Keratinocyte (primary cell): ENCODE measurements at regions not wholly inside any gene's neighbourhood (a gene's known extent, or its start where the extent isn't known, plus 50 kb on each side); places are given as distances from the start of the nearest gene placed in this dataset.

Source experiments
- DNase-seq: peaks from one replicate; pipeline ENCODE4 v3.0.0-alpha.2; 2011; ENCODE audit warnings: low read depth, missing footprints, low spot score
- FAIRE-seq: peaks from 2 replicates; lab custom pipeline; 2011; peaks lifted over from hg19 to GRCh38; lab: Jason Lieb, UNC
- H2AFZ ChIP-seq: 2 replicates; pipeline ENCODE4 v1.6.0; 2012; ENCODE audit warnings: low read length, control low read depth, inconsistent platforms; ENCODE audit not compliant: control insufficient read depth
- H3K27ac ChIP-seq: 2 replicates; pipeline ENCODE4 v1.5.1; 2011; ENCODE audit warnings: low read length; ENCODE audit not compliant: control insufficient read depth, insufficient read depth
- H3K27me3 ChIP-seq: 3 replicates; pipeline ENCODE4 v1.6.0; 2011; ENCODE audit warnings: low read length; ENCODE audit not compliant: control insufficient read depth, insufficient read depth; ENCODE audit errors: extremely low read depth
- H3K36me3 ChIP-seq, 2 experiments: 2 replicates in 1 of 2; 3 replicates in 1 of 2; pipeline ENCODE4 v1.5.1; 2011; ENCODE audit warnings: low read length in 2 of 2, mild to moderate bottlenecking in 1 of 2; ENCODE audit not compliant: control insufficient read depth in 2 of 2, insufficient read depth in 2 of 2; ENCODE audit errors: extremely low read depth in 1 of 2
- H3K4me1 ChIP-seq: 3 replicates; pipeline ENCODE4 v1.5.1; 2011; ENCODE audit warnings: low read length; ENCODE audit not compliant: control insufficient read depth, insufficient read depth; ENCODE audit errors: extremely low read depth
- H3K4me2 ChIP-seq: 3 replicates; pipeline ENCODE4 v1.6.0; 2011; ENCODE audit warnings: low read depth, low read length; ENCODE audit not compliant: control insufficient read depth, insufficient read depth; ENCODE audit errors: extremely low read depth
- H3K4me3 ChIP-seq, 3 experiments: fragments of 200-600 bp in 1 of 3; sonication (generic) in 1 of 3; 2 replicates in 2 of 3; 3 replicates in 1 of 3; pipeline ENCODE4 v1.5.1; 2011 to 2016; ENCODE audit warnings: low read length in 3 of 3, mild to moderate bottlenecking in 3 of 3, control low read depth in 2 of 3, inconsistent platforms in 1 of 3, low read depth in 1 of 3, mixed read lengths in 1 of 3, mixed run types in 1 of 3, moderate library complexity in 1 of 3; ENCODE audit not compliant: control insufficient read depth in 2 of 3, insufficient read depth in 2 of 3; ENCODE audit errors: extremely low read depth in 1 of 3
- H3K79me2 ChIP-seq: 2 replicates; pipeline ENCODE4 v1.6.0; 2012; ENCODE audit warnings: low read length; ENCODE audit not compliant: control insufficient read depth, insufficient read depth
- H3K9ac ChIP-seq: 3 replicates; pipeline ENCODE4 v1.6.0; 2011; ENCODE audit warnings: low read length; ENCODE audit not compliant: control insufficient read depth, insufficient read depth; ENCODE audit errors: extremely low read depth
- H3K9me1 ChIP-seq: 3 replicates; pipeline ENCODE4 v1.6.0; 2011; ENCODE audit warnings: low read length; ENCODE audit not compliant: control insufficient read depth, insufficient read depth; ENCODE audit errors: extremely low read depth
- H3K9me3 ChIP-seq: 2 replicates; pipeline ENCODE4 v1.5.1; 2012; ENCODE audit warnings: low read depth, low read length; ENCODE audit not compliant: control insufficient read depth
- H4K20me1 ChIP-seq: 3 replicates; pipeline ENCODE4 v1.6.0; 2011; ENCODE audit warnings: low read length; ENCODE audit not compliant: control insufficient read depth, insufficient read depth; ENCODE audit errors: extremely low read depth
- EZH2 ChIP-seq: IDR thresholded peaks from one replicate; pipeline ENCODE4 v1.6.1; 2012; ENCODE audit warnings: inconsistent platforms, mild to moderate bottlenecking, low read length, moderate library complexity
- dilution Hi-C: fragments of 300-500 bp; cut with MboI; formaldehyde crosslinking; loops from one replicate; pipeline ENCODE4 v1.7.0; 2020; ENCODE audit warnings: low sequenced_read_pairs; ENCODE audit not compliant: extremely low pct_ligation_motif_present
- TF ChIP-seq, protein P1 (sequence below), 3 experiments: IDR thresholded peaks in 1 of 3; conservative IDR thresholded peaks in 1 of 3; optimal IDR thresholded peaks in 1 of 3; 2 replicates in 2 of 3; 3 replicates in 1 of 3; pipeline versions ENCODE3 to v1.5.1; 2011; ENCODE audit warnings: low read length in 3 of 3, mild to moderate bottlenecking in 3 of 3, moderate library complexity in 2 of 3, control low read depth in 1 of 3, inconsistent platforms in 1 of 3; ENCODE audit not compliant: insufficient read depth in 2 of 3; ENCODE audit errors: extremely low read depth in 1 of 3

DNA sequence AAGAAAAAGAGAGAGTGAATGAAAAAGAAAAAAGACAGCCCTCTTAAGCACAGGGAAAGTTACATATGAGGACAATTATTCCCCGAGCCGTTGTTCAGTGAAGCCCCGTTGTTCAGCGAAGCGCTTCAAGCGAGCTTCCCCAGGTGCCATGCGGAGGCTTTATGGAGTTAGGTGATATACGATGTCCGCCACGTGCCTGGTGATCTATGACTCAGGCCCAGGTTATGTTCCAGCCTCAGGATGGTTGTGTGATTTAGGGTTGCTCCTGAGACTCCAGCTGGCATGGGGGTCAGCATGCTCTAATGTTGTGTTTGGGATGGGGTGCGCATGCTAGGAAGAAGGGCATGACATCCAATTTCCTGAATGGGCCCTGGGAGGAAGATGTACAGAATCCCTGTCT, 365.6 kb downstream of the CDK5RAP2 start:
- no peak overlapping the region for H3K4me2 ChIP-seq
- no peak overlapping the region for H2AFZ ChIP-seq
- no peaks in the 10 kb centered on the region for H3K9me1 ChIP-seq
- H3K9ac ChIP-seq, result no peak overlapping the region
- DNase-seq, result no peak
- H3K27me3 ChIP-seq, result no peaks in the 10 kb centered on the region
- H3K9me3 ChIP-seq, result no peaks in the 10 kb centered on the region
- H3K4me1 ChIP-seq, result no peaks in the 10 kb centered on the region
- no peaks in the 10 kb centered on the region for H3K79me2 ChIP-seq
- no peaks in the 10 kb centered on the region for H3K36me3 ChIP-seq
- TF ChIP-seq EZH2, result no peak
- TF ChIP-seq, protein P1, sequence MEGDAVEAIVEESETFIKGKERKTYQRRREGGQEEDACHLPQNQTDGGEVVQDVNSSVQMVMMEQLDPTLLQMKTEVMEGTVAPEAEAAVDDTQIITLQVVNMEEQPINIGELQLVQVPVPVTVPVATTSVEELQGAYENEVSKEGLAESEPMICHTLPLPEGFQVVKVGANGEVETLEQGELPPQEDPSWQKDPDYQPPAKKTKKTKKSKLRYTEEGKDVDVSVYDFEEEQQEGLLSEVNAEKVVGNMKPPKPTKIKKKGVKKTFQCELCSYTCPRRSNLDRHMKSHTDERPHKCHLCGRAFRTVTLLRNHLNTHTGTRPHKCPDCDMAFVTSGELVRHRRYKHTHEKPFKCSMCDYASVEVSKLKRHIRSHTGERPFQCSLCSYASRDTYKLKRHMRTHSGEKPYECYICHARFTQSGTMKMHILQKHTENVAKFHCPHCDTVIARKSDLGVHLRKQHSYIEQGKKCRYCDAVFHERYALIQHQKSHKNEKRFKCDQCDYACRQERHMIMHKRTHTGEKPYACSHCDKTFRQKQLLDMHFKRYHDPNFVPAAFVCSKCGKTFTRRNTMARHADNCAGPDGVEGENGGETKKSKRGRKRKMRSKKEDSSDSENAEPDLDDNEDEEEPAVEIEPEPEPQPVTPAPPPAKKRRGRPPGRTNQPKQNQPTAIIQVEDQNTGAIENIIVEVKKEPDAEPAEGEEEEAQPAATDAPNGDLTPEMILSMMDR (optimal IDR thresholded peaks at IDR 0.05 in 1 of 3, IDR thresholded peaks at IDR 0.05 in 1 of 3, conservative IDR thresholded peaks at IDR 0.05 in 1 of 3; ENCODE audit: extremely low read depth in 1 of 3, insufficient read depth in 2 of 3, low read length in 3 of 3), result no peak
- dilution Hi-C loops, result no loop called here
- no peaks in the 10 kb centered on the region for H4K20me1 ChIP-seq
- H3K27ac ChIP-seq, result no peak overlapping the region
- no peak overlapping the region for H3K4me3 ChIP-seq
- no peak for FAIRE-seq

DNA sequence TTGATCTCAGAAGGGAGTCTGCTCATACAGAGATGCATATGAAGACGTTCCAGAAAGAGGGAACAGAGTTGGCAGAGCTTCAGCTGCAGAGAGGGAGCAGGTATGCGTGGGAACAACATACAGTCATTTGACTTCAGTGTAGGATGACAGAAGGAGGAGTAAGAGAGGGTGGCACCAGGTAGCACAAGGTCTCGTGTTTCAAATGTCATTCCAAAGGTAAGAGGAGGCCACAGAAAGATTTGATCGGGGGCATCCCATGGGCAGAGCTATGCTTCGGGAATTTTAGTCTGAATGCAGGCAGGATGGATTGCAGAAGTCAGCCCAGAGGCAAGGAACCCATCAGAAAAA, 367.1 kb downstream of the CDK5RAP2 start:
- H3K9me1 ChIP-seq, result no peaks in the 10 kb centered on the region
- H3K27me3 ChIP-seq, result no peaks in the 10 kb centered on the region
- no peak for DNase-seq
- FAIRE-seq, result no peak
- dilution Hi-C loops, result no loop called here
- H3K79me2 ChIP-seq, result no peaks in the 10 kb centered on the region
- no peak overlapping the region for H2AFZ ChIP-seq
- TF ChIP-seq, protein P1 (optimal IDR thresholded peaks at IDR 0.05 in 1 of 3, IDR thresholded peaks at IDR 0.05 in 1 of 3, conservative IDR thresholded peaks at IDR 0.05 in 1 of 3; ENCODE audit: extremely low read depth in 1 of 3, insufficient read depth in 2 of 3, low read length in 3 of 3), result no peak
- TF ChIP-seq EZH2, result no peak
- no peak overlapping the region for H3K4me3 ChIP-seq
- H4K20me1 ChIP-seq, result no peaks in the 10 kb centered on the region
- H3K36me3 ChIP-seq, result no peaks in the 10 kb centered on the region
- H3K4me1 ChIP-seq, result no peaks in the 10 kb centered on the region
- no peak overlapping the region for H3K9ac ChIP-seq
- no peaks in the 10 kb centered on the region for H3K9me3 ChIP-seq
- no peak overlapping the region for H3K27ac ChIP-seq
- H3K4me2 ChIP-seq, result no peak overlapping the region
